Suprapubic skin (tissue), 4 donors: ENCODE measurements at regions not wholly inside any gene's neighbourhood (a gene's known extent, or its start where the extent isn't known, plus 50 kb on each side); places are given as distances from the start of the nearest gene placed in this dataset.

Experiments used
- CTCF ChIP-seq, 2 donors: fragments of 200-600 bp in 1 of 2; fragments of 450-650 bp in 1 of 2; sonication (generic) in 1 of 2; IDR thresholded peaks; one replicate each; pipeline ENCODE4 v1.5.1; 2016 to 2019; ENCODE audit warnings: antibody characterized with exemption in 2 of 2, mild to moderate bottlenecking in 1 of 2, moderate library complexity in 1 of 2
- EP300 ChIP-seq: sonication (generic); formaldehyde crosslinking; IDR thresholded peaks from one replicate; pipeline ENCODE4 v1.6.1; 2017; ENCODE audit warnings: antibody characterized with exemption
- POLR2A ChIP-seq, 2 donors: fragments of 450-650 bp; IDR thresholded peaks; one replicate each; pipeline ENCODE4 v1.6.1; 2017; ENCODE audit warnings: antibody characterized with exemption in 2 of 2, mild to moderate bottlenecking in 2 of 2, moderate library complexity in 2 of 2
- POLR2AphosphoS5 ChIP-seq, 3 donors: sonication (generic); formaldehyde crosslinking; IDR thresholded peaks; one replicate each; pipeline ENCODE4 v1.6.1; 2017; ENCODE audit warnings: antibody characterized with exemption in 3 of 3

DNA sequence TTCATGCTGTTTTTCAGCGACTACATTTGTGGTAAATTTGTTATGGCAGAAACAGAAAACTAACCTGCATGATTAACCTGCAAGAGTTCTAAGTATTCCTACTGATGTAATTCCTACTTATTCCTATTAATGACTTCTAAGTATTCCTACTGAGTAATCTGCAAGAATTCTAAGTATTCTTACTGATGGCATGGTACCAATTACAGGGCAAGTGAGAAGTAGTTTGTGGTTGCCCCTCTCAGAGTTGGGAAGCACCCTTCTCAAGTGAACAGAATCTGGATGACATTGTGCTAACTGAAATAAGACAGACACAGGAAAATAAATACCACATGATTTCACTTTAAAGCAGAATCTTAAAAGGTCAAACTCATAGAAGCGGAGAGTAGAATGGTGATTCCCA, 100.9 kb upstream of the CPNE8 start:
- TF ChIP-seq CTCF (IDR thresholded peaks at IDR 0.05) (no peak), POLR2A (IDR thresholded peaks at IDR 0.05) (no peak), POLR2AphosphoS5 (IDR thresholded peaks at IDR 0.05) (no peak), EP300 (no peak)
